ENCODE measurements at regions not wholly inside any gene's neighbourhood (a gene's known extent, or its start where the extent isn't known, plus 50 kb on each side); places are given as distances from the start of the nearest gene placed in this dataset.

GRCh38 chr10:6350609-6351008, 147.9 kb downstream of the PFKFB3 start:
- Mint-ChIP-seq H3K27ac (peak overlapping the region; percentile 81), H3K4me3 (peak overlapping the region; percentile 25), H3K9me3 (peaks cover 8% of the 10 kb centered on the region), H3K4me1 (peaks cover 57% of the 10 kb centered on the region), H3K27me3 (peaks cover 4% of the 10 kb centered on the region), H3K36me3 (peaks cover 11% of the 10 kb centered on the region)
- peak; percentile 5 for ATAC-seq

- Mint-ChIP-seq H3K9me3 (peaks cover 10% of the 10 kb centered on the region), H3K27ac (peak overlapping the region; percentile 81), H3K4me3 (no peak overlapping the region), H3K36me3 (peaks cover 14% of the 10 kb centered on the region), H3K27me3 (no peaks in the 10 kb centered on the region), H3K4me1 (peaks cover 50% of the 10 kb centered on the region)
- no peak for ATAC-seq
Observed at GRCh38 chr10:6351495-6351894, 148.8 kb downstream of the PFKFB3 start.

GRCh38 chr10:6353526-6353925, 150.8 kb downstream of the PFKFB3 start:
- Mint-ChIP-seq H3K4me3 (no peak overlapping the region), H3K9me3 (peaks cover 20% of the 10 kb centered on the region), H3K4me1 (peaks cover 32% of the 10 kb centered on the region), H3K27me3 (peaks cover 4% of the 10 kb centered on the region), H3K36me3 (peaks cover 21% of the 10 kb centered on the region), H3K27ac (no peak overlapping the region)
- ATAC-seq, result no peak

GRCh38 chr10:6354168-6354772, 151.5 kb downstream of the PFKFB3 start:
- H3K4me1 Mint-ChIP-seq, result peaks cover 26% of the 10 kb centered on the region
- no peak overlapping the region for H3K4me3 Mint-ChIP-seq
- H3K9me3 Mint-ChIP-seq, result peaks cover 26% of the 10 kb centered on the region
- no peak for ATAC-seq
- H3K27me3 Mint-ChIP-seq, result peaks cover 8% of the 10 kb centered on the region
- H3K36me3 Mint-ChIP-seq, result peaks cover 24% of the 10 kb centered on the region
- peak overlapping the region; percentile 33 for H3K27ac Mint-ChIP-seq

GRCh38 chr10:6356280-6356793, 153.6 kb downstream of the PFKFB3 start:
- Mint-ChIP-seq H3K4me3 (no peak overlapping the region), H3K9me3 (peaks cover 31% of the 10 kb centered on the region), H3K36me3 (peaks cover 32% of the 10 kb centered on the region), H3K27ac (no peak overlapping the region), H3K4me1 (peaks cover 5% of the 10 kb centered on the region), H3K27me3 (peaks cover 8% of the 10 kb centered on the region)
- ATAC-seq, result no peak

- ATAC-seq, result no peak
- H3K27me3 Mint-ChIP-seq, result peaks cover 8% of the 10 kb centered on the region
- H3K36me3 Mint-ChIP-seq, result peaks cover 16% of the 10 kb centered on the region
- peaks cover 20% of the 10 kb centered on the region for H3K9me3 Mint-ChIP-seq
- H3K27ac Mint-ChIP-seq, result peak overlapping the region; percentile 15
- H3K4me3 Mint-ChIP-seq, result no peak overlapping the region
- H3K4me1 Mint-ChIP-seq, result no peaks in the 10 kb centered on the region
Observed at GRCh38 chr10:6361869-6362268, 159.1 kb downstream of the PFKFB3 start.

- peaks cover 15% of the 10 kb centered on the region for H3K9me3 Mint-ChIP-seq
- H3K27me3 Mint-ChIP-seq, result peaks cover 8% of the 10 kb centered on the region
- H3K4me1 Mint-ChIP-seq, result no peaks in the 10 kb centered on the region
- peaks cover 16% of the 10 kb centered on the region for H3K36me3 Mint-ChIP-seq
- H3K27ac Mint-ChIP-seq, result no peak overlapping the region
- no peak for ATAC-seq
- H3K4me3 Mint-ChIP-seq, result no peak overlapping the region
Observed at GRCh38 chr10:6362879-6363278, 160.1 kb downstream of the PFKFB3 start.

- Mint-ChIP-seq H3K36me3 (peaks cover 11% of the 10 kb centered on the region), H3K27ac (no peak overlapping the region), H3K4me3 (no peak overlapping the region), H3K27me3 (peaks cover 4% of the 10 kb centered on the region), H3K9me3 (peaks cover 11% of the 10 kb centered on the region), H3K4me1 (no peaks in the 10 kb centered on the region)
- ATAC-seq, result no peak
Observed at GRCh38 chr10:6363511-6363910, 160.8 kb downstream of the PFKFB3 start.

GRCh38 chr10:6364283-6364682, 161.6 kb downstream of the PFKFB3 start:
- Mint-ChIP-seq H3K9me3 (peaks cover 5% of the 10 kb centered on the region), H3K4me3 (no peak overlapping the region), H3K27ac (no peak overlapping the region), H3K27me3 (no peaks in the 10 kb centered on the region), H3K36me3 (peaks cover 8% of the 10 kb centered on the region), H3K4me1 (no peaks in the 10 kb centered on the region)
- ATAC-seq, result no peak

GRCh38 chr10:6364893-6365292, 162.2 kb downstream of the PFKFB3 start:
- Mint-ChIP-seq H3K27ac (no peak overlapping the region), H3K27me3 (no peaks in the 10 kb centered on the region), H3K9me3 (peaks cover 5% of the 10 kb centered on the region), H3K36me3 (peaks cover 8% of the 10 kb centered on the region), H3K4me3 (no peak overlapping the region), H3K4me1 (no peaks in the 10 kb centered on the region)
- ATAC-seq, result no peak

GRCh38 chr10:6365384-6365783, 162.7 kb downstream of the PFKFB3 start:
- Mint-ChIP-seq H3K4me3 (no peak overlapping the region), H3K36me3 (peaks cover 6% of the 10 kb centered on the region), H3K4me1 (no peaks in the 10 kb centered on the region), H3K27me3 (no peaks in the 10 kb centered on the region), H3K27ac (no peak overlapping the region), H3K9me3 (peaks cover 4% of the 10 kb centered on the region)
- no peak for ATAC-seq

All from stimulated activated memory B cell treated with anti-CD40 and anti-IgM and Interleukin-4, amounts not matched to agents 10 μg/mL and 1 μg/mL and 100 μg/mL, for 72 hours (primary cell).